H9 (cell line): ENCODE measurements at regions not wholly inside any gene's neighbourhood (a gene's known extent, or its start where the extent isn't known, plus 50 kb on each side); places are given as distances from the start of the nearest gene placed in this dataset.

Experiments
- DNase-seq: peaks from one replicate; pipeline ENCODE4 v3.0.0-alpha.2; 2017
- H2AFZ ChIP-seq: one replicate; pipeline ENCODE4 v1.6.1; 2013; ENCODE audit warnings: mild to moderate bottlenecking, low read length, control low read depth, moderate library complexity
- H2AK5ac ChIP-seq: 2 replicates; pipeline ENCODE4 v1.6.1; 2013; ENCODE audit warnings: low read length, control low read depth, mixed read lengths; ENCODE audit not compliant: insufficient read length
- H2BK120ac ChIP-seq: one replicate; pipeline ENCODE4 v1.6.1; 2013; ENCODE audit warnings: low read depth, mild to moderate bottlenecking, low read length, control low read depth, inconsistent platforms; ENCODE audit not compliant: poor library complexity, severe bottlenecking
- H2BK12ac ChIP-seq: 2 replicates; pipeline ENCODE4 v1.6.1; 2013; ENCODE audit warnings: low read length, control low read depth, mixed read lengths, low read depth; ENCODE audit not compliant: insufficient read length
- H2BK15ac ChIP-seq: 2 replicates; pipeline ENCODE4 v1.6.1; 2013; ENCODE audit warnings: low read depth, low read length, control low read depth
- H2BK20ac ChIP-seq: one replicate; pipeline ENCODE4 v1.6.1; 2013; ENCODE audit warnings: low read depth, mild to moderate bottlenecking, low read length, control low read depth, inconsistent platforms; ENCODE audit not compliant: poor library complexity, severe bottlenecking
- H2BK5ac ChIP-seq: 2 replicates; pipeline ENCODE4 v1.6.1; 2013; ENCODE audit warnings: low read length, control low read depth, mixed read lengths; ENCODE audit not compliant: insufficient read length
- H3K14ac ChIP-seq: 2 replicates; pipeline ENCODE4 v1.6.1; 2013; ENCODE audit warnings: low read length, control low read depth; ENCODE audit not compliant: insufficient read depth
- H3K18ac ChIP-seq: 2 replicates; pipeline ENCODE4 v1.6.1; 2013; ENCODE audit warnings: low read depth, mild to moderate bottlenecking, mixed read lengths, low read length, control low read depth; ENCODE audit not compliant: insufficient read length
- H3K23ac ChIP-seq: 2 replicates; pipeline ENCODE4 v1.6.1; 2013; ENCODE audit warnings: low read length, control low read depth, mixed read lengths, low read depth; ENCODE audit not compliant: insufficient read length
- H3K23me2 ChIP-seq: 2 replicates; pipeline ENCODE4 v1.6.1; 2013; ENCODE audit warnings: low read depth, mild to moderate bottlenecking, mixed read lengths, low read length, control low read depth; ENCODE audit not compliant: insufficient read length, poor library complexity, severe bottlenecking
- H3K27ac ChIP-seq: 2 replicates; pipeline ENCODE4 v1.5.1; 2013; ENCODE audit warnings: low read length, control low read depth, mixed read lengths, low read depth; ENCODE audit not compliant: insufficient read length
- H3K27me3 ChIP-seq: 2 replicates; pipeline ENCODE4 v1.6.1; 2013; ENCODE audit warnings: low read length, control low read depth, inconsistent platforms; ENCODE audit not compliant: insufficient read depth
- H3K4ac ChIP-seq: 2 replicates; pipeline ENCODE4 v1.6.1; 2013; ENCODE audit warnings: low read depth, mild to moderate bottlenecking, control low read depth, inconsistent platforms, low read length, moderate library complexity
- H3K4me1 ChIP-seq: 2 replicates; pipeline ENCODE4 v1.6.1; 2013; ENCODE audit warnings: low read length, control low read depth, inconsistent platforms; ENCODE audit not compliant: insufficient read depth
- H3K4me2 ChIP-seq: 2 replicates; pipeline ENCODE4 v1.6.1; 2013; ENCODE audit warnings: low read length, control low read depth, mixed read lengths; ENCODE audit not compliant: insufficient read length, insufficient read depth
- H3K56ac ChIP-seq: 2 replicates; pipeline ENCODE4 v1.6.1; 2013; ENCODE audit warnings: low read depth, mild to moderate bottlenecking, mixed read lengths, low read length, control low read depth; ENCODE audit not compliant: insufficient read length
- H3K79me1 ChIP-seq: 2 replicates; pipeline ENCODE4 v1.6.1; 2013; ENCODE audit warnings: low read depth, mild to moderate bottlenecking, moderate library complexity, low read length, control low read depth, inconsistent platforms; ENCODE audit not compliant: insufficient read depth, poor library complexity, severe bottlenecking
- H3K79me2 ChIP-seq: 2 replicates; pipeline ENCODE4 v1.6.1; 2013; ENCODE audit warnings: low read length, control low read depth, inconsistent platforms; ENCODE audit not compliant: insufficient read depth
- H3K9ac ChIP-seq: 2 replicates; pipeline ENCODE4 v1.6.1; 2013; ENCODE audit warnings: low read length, control low read depth, mixed read lengths; ENCODE audit not compliant: insufficient read length; ENCODE audit errors: extremely low read depth
- H3K9me3 ChIP-seq: one replicate; pipeline ENCODE4 v1.6.1; 2013; ENCODE audit warnings: low read depth, low read length, inconsistent platforms; ENCODE audit not compliant: control insufficient read depth
- H3T11ph ChIP-seq: one replicate; pipeline ENCODE4 v1.6.1; 2013; ENCODE audit warnings: mild to moderate bottlenecking, low read length, control low read depth, inconsistent platforms
- H4K20me1 ChIP-seq: one replicate; pipeline ENCODE4 v1.6.1; 2013; ENCODE audit not compliant: control insufficient read depth, insufficient read length, insufficient read depth
- H4K5ac ChIP-seq: 2 replicates; pipeline ENCODE4 v1.6.1; 2013; ENCODE audit warnings: low read depth, mild to moderate bottlenecking, mixed read lengths, low read length, control low read depth; ENCODE audit not compliant: insufficient read length
- H4K8ac ChIP-seq: replicated peaks from 2 replicates; pipeline ENCODE4 v1.6.1; 2013; ENCODE audit warnings: low read length, control low read depth, mixed read lengths, low read depth; ENCODE audit not compliant: insufficient read length
- H4K91ac ChIP-seq: 2 replicates; pipeline ENCODE4 v1.6.1; 2013; ENCODE audit warnings: low read depth, mild to moderate bottlenecking, moderate library complexity, mixed read lengths, low read length, control low read depth; ENCODE audit not compliant: insufficient read length
- H3K27ac Mint-ChIP-seq, 3 experiments: 2 replicates in 2 of 3; 3 replicates in 1 of 3; pipeline ENCODE4 v1.8.0; 2020 to 2021; ENCODE audit warnings: mixed read lengths in 3 of 3, mild to moderate bottlenecking in 1 of 3, moderate library complexity in 1 of 3
- H3K27me3 Mint-ChIP-seq: 2 replicates; pipeline ENCODE4 v1.8.0; 2021; ENCODE audit warnings: low read depth, mild to moderate bottlenecking, moderate library complexity, mixed read lengths
- H3K36me3 Mint-ChIP-seq, 3 experiments: 2 replicates in 2 of 3; 3 replicates in 1 of 3; pipeline ENCODE4 v1.8.0; 2020 to 2021; ENCODE audit warnings: low read depth in 3 of 3, mixed read lengths in 3 of 3; ENCODE audit not compliant: insufficient read depth in 1 of 3
- H3K4me1 Mint-ChIP-seq, 2 experiments: 2 replicates each; pipeline ENCODE4 v1.8.0; 2020; ENCODE audit warnings: mixed read lengths in 2 of 2
- H3K4me3 Mint-ChIP-seq, 2 experiments: 2 replicates in 1 of 2; 3 replicates in 1 of 2; pipeline ENCODE4 v1.8.0; 2020 to 2021; ENCODE audit warnings: mild to moderate bottlenecking in 2 of 2, mixed read lengths in 2 of 2, moderate library complexity in 1 of 2
- H3K9me3 Mint-ChIP-seq, 2 experiments: 2 replicates in 1 of 2; 3 replicates in 1 of 2; pipeline ENCODE4 v1.8.0; 2020; ENCODE audit warnings: mild to moderate bottlenecking in 2 of 2, mixed read lengths in 2 of 2, moderate library complexity in 1 of 2
- WGBS: extraction: QIAGEN DNeasy Blood & Tissue Kit; methylation state at CpG from one replicate; pipeline ENCODE4 v1.1.7; 2013; ENCODE audit warnings: missing lambda C conversion rate, low lambda C conversion rate, mixed read lengths; ENCODE audit not compliant: insufficient read length; ENCODE audit errors: extremely low coverage; 5-methylcytosine and 5-hydroxymethylcytosine counted together
- TF ChIP-seq, protein P1 (sequence below): fragments of 200-600 bp; sonication (generic); conservative IDR thresholded peaks from 3 replicates; pipeline ENCODE4 v1.8.0; 2021; ENCODE audit warnings: antibody characterized with exemption, mild to moderate bottlenecking

DNA sequence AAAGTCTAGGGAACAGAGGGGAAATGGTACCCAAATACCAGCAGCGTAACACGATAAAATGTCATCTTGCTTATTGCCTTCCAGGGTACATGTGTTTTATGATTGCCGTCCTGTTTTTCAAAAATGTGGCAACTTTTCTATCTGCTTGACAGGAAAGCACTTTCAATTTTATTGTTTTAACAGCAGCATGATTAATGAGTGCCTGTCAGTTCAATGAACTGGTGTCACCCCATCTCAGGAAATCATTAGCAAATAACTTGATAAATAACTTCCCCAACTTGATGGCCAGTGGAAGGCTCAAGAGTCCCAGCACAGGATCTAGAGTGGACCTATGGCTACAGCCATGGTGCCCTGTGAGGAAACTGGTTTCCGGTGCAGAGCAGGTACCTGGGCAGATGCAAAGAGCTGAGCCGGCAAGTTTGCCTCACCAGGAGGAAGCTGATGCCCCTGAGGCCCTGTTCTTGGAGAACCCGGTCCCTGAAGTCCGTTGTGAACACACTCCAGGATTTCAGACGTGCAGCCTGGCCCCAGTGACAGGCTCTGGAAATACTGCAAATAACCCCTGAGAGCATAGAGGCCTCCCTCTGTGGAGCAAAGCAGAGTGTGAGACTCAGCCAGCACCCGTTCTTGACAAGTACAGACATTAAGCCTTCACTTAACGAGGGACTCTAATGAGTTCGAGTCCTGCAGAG is 173.5 kb upstream of the SFSWAP start:
- Histone ChIP-seq H3K23me2 (no peaks in the 10 kb centered on the region), H3K4ac (no peak overlapping the region), H3T11ph (no peak overlapping the region), H3K27ac (no peak overlapping the region), H2BK20ac (no peak overlapping the region), H3K56ac (no peak overlapping the region), H2BK5ac (no peak overlapping the region), H3K18ac (no peak overlapping the region), H3K27me3 (no peaks in the 10 kb centered on the region), H3K4me2 (no peak overlapping the region), H4K8ac (no peak overlapping the region), H3K14ac (no peak overlapping the region; the same call in 1 of the 2 replicates), H3K79me1 (no peaks in the 10 kb centered on the region), H4K91ac (no peak overlapping the region), H2BK120ac (no peak overlapping the region), H2BK12ac (no peak overlapping the region), H2BK15ac (no peak overlapping the region), H4K5ac (no peak overlapping the region), H3K4me1 (no peaks in the 10 kb centered on the region), H3K9me3 (no peaks in the 10 kb centered on the region), H2AFZ (no peak overlapping the region), H3K79me2 (no peaks in the 10 kb centered on the region), H3K23ac (no peak overlapping the region), H4K20me1 (no peaks in the 10 kb centered on the region), H3K9ac (no peak overlapping the region), H2AK5ac (no peak overlapping the region)
- no CpG with 5 or more reads among the region's 11 CpGs for WGBS
- TF ChIP-seq, protein P1, sequence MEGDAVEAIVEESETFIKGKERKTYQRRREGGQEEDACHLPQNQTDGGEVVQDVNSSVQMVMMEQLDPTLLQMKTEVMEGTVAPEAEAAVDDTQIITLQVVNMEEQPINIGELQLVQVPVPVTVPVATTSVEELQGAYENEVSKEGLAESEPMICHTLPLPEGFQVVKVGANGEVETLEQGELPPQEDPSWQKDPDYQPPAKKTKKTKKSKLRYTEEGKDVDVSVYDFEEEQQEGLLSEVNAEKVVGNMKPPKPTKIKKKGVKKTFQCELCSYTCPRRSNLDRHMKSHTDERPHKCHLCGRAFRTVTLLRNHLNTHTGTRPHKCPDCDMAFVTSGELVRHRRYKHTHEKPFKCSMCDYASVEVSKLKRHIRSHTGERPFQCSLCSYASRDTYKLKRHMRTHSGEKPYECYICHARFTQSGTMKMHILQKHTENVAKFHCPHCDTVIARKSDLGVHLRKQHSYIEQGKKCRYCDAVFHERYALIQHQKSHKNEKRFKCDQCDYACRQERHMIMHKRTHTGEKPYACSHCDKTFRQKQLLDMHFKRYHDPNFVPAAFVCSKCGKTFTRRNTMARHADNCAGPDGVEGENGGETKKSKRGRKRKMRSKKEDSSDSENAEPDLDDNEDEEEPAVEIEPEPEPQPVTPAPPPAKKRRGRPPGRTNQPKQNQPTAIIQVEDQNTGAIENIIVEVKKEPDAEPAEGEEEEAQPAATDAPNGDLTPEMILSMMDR: no peak
- no peak for DNase-seq
- no peaks in the 10 kb centered on the region for H3K36me3 Mint-ChIP-seq
- H3K27me3 Mint-ChIP-seq: peaks cover 9% of the 10 kb centered on the region; the same call in 1 of the 2 replicates
- no peak overlapping the region for H3K27ac Mint-ChIP-seq
- peaks cover 0 to 4% of the 10 kb centered on the region in 2 experiments; a peak in 2 of 4 replicates for H3K4me1 Mint-ChIP-seq
- H3K9me3 Mint-ChIP-seq: no peaks in the 10 kb centered on the region; a peak in 1 of 5 replicates
- H3K4me3 Mint-ChIP-seq: no peak overlapping the region
